Superior temporal gyrus (tissue), 1 donor: ENCODE measurements at regions not wholly inside any gene's neighbourhood (a gene's known extent, or its start where the extent isn't known, plus 50 kb on each side); places are given as distances from the start of the nearest gene placed in this dataset.
"Not testable (repeated sequence)": the region's sequence is repeated elsewhere in the genome, so short reads cannot be mapped to it uniquely, and the experiment has no call there.

Source experiments
- DNase-seq: peaks from one replicate; pipeline ENCODE4 v3.0.0-alpha.2; 2016; ENCODE audit errors: extremely low spot score

- no peak for DNase-seq
Measured at GRCh38 chr1:90824551-90824950, 107.4 kb upstream of the BARHL2 start.

GRCh38 chr1:90823686-90824085 is 106.6 kb upstream of the BARHL2 start:
- DNase-seq = no peak

- no peak for DNase-seq
Measured at GRCh38 chr1:90821788-90822359, 104.8 kb upstream of the BARHL2 start.

GRCh38 chr1:90821152-90821787 is 104.2 kb upstream of the BARHL2 start:
- no peak for DNase-seq

GRCh38 chr1:90820745-90821144 is 103.6 kb upstream of the BARHL2 start:
- no peak for DNase-seq

- no peak for DNase-seq
Measured at GRCh38 chr1:90817399-90817798, 100.3 kb upstream of the BARHL2 start.

GRCh38 chr1:90812237-90812636 is 95.1 kb upstream of the BARHL2 start:
- not testable (repeated sequence) for DNase-seq

GRCh38 chr1:90811444-90811950 is 94.4 kb upstream of the BARHL2 start:
- not testable (repeated sequence) for DNase-seq

- DNase-seq = no peak
Measured at GRCh38 chr1:90810681-90811080, 93.6 kb upstream of the BARHL2 start.

- peak; percentile 30 for DNase-seq
Measured at GRCh38 chr1:90809996-90810395, 92.9 kb upstream of the BARHL2 start.

- DNase-seq = no peak
Measured at GRCh38 chr1:90809093-90809492, 92.0 kb upstream of the BARHL2 start.

- no peak for DNase-seq
Measured at GRCh38 chr1:90807329-90807728, 90.2 kb upstream of the BARHL2 start.

GRCh38 chr1:90802622-90803021 is 85.5 kb upstream of the BARHL2 start:
- DNase-seq = no peak

GRCh38 chr1:90800012-90800717 is 83.1 kb upstream of the BARHL2 start:
- no peak for DNase-seq

- DNase-seq = no peak
Measured at GRCh38 chr1:90799326-90799725, 82.2 kb upstream of the BARHL2 start.

GRCh38 chr1:90798883-90799282 is 81.8 kb upstream of the BARHL2 start:
- no peak for DNase-seq

GRCh38 chr1:90798344-90798743 is 81.2 kb upstream of the BARHL2 start:
- no peak for DNase-seq

- DNase-seq = no peak
Measured at GRCh38 chr1:90795431-90795830, 78.3 kb upstream of the BARHL2 start.

- no peak for DNase-seq
Measured at GRCh38 chr1:90786709-90787108, 69.6 kb upstream of the BARHL2 start.

- DNase-seq = no peak
Measured at GRCh38 chr1:90784186-90784847, 67.2 kb upstream of the BARHL2 start.

- no peak for DNase-seq
Measured at GRCh38 chr1:90783181-90783580, 66.1 kb upstream of the BARHL2 start.

GRCh38 chr1:90782046-90782445 is 64.9 kb upstream of the BARHL2 start:
- no peak for DNase-seq
